Central memory CD4-positive, alpha-beta T cell (primary cell): ENCODE measurements at regions not wholly inside any gene's neighbourhood (a gene's known extent, or its start where the extent isn't known, plus 50 kb on each side); places are given as distances from the start of the nearest gene placed in this dataset.
"Not testable (repeated sequence)": the region's sequence is repeated elsewhere in the genome, so short reads cannot be mapped to it uniquely, and the experiment has no call there.

ENCODE experiments used
- DNase-seq: peaks from one replicate; pipeline ENCODE4 v3.0.0; 2022

DNA sequence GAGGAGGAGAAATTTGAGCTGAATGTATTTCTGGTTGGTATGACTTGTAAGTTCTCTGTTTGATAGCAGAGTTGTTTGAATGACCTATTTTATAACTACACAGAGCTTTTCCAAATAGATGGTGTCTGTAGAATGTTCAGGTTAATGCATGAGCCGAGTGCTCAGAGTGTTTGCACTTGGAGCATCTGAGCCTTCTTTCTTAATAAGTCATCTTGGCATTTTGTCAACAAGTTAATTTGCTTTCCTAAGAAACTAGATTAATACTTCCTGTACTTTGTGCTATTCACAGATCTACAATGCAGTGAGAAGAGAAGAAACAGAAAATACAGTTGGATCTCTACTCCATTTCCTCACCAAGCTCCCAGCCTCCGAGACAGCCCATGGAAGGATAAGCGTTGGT is 138.2 kb downstream of the PLCE1 start:
- no peak for DNase-seq

GRCh38 chr10:94133239-94133638 is 139.5 kb downstream of the PLCE1 start:
- DNase-seq, result no peak

GRCh38 chr10:94137747-94138146 is 144.0 kb downstream of the PLCE1 start:
- DNase-seq, result no peak

DNA sequence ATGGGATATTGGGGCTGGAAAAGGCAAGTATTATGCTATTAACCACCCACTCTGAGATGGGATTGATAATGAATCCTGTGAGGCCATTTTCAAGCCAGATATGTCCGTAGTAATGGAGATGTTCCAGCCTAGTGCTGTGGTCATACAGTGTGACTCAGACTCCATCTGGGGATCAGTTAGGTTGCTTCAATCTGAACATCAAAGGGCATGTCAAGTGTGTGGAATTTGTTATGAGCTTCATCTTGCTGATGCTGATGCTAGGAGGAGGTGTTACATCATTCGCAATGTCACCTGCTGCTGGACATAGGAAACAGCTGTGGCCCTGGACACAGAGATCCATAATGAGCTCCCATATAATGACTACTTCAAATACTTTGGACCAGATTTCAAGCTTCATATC is 144.7 kb downstream of the PLCE1 start:
- no peak for DNase-seq

GRCh38 chr10:94143261-94143660 is 149.5 kb downstream of the PLCE1 start:
- no peak for DNase-seq

DNA sequence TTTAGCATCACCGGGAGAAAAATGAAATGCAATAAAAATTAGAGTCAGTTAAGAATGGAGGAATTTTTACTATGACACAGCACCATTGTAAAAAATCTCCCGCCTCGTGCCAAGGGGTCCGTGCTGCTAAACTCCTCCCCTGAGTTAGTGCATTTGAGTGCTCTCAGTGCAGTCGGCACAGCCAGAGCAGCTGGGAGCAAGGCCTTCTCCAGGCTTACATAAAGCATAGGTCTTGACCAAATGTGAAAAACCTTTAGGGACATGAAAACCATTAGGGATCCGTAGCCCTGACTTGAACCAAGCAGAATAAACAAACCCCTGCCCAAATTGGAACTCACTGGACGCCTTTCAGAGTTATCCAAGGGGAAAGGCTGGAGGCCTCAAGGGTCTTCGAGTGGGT is 152.6 kb downstream of the PLCE1 start:
- DNase-seq, result no peak

DNA sequence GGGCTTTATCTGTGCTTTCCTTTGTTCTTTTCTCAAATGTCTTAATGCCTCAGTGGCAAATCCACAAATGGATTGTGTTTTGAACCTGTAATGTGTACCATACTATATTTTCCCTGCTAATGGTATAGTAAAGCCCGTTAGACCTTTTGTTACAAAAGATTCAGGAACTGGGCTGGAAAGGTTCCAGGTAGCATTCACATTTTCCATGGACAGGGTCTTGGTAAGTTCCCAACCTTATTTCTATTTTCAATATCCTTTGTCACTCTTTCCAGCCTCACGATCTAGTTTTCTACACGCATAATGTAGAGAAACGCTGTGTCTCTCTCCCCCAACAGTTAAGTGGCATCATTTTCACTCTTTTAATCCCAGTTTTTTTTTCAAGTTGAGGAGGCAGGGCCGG is 153.0 kb downstream of the PLCE1 start:
- DNase-seq, result no peak

DNA sequence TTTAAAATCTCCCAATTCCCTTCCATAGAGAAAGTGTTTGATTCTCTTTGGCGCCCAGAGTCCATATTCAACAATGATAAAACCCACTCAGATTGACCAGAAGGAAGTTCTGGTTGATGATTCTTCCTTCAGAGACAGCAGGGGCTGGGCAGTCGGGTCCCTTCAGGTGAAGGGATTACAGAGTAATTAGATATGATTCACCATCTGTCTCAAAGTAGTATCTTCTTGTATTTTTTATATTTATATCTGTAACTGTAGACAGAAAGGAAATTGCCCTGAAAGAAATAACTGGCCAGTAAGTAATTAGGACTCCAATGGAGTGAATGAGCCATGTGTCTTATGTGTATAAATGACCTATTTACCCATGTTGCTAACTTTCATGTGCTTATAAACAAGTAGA is 156.0 kb downstream of the PLCE1 start:
- DNase-seq, result no peak

DNA sequence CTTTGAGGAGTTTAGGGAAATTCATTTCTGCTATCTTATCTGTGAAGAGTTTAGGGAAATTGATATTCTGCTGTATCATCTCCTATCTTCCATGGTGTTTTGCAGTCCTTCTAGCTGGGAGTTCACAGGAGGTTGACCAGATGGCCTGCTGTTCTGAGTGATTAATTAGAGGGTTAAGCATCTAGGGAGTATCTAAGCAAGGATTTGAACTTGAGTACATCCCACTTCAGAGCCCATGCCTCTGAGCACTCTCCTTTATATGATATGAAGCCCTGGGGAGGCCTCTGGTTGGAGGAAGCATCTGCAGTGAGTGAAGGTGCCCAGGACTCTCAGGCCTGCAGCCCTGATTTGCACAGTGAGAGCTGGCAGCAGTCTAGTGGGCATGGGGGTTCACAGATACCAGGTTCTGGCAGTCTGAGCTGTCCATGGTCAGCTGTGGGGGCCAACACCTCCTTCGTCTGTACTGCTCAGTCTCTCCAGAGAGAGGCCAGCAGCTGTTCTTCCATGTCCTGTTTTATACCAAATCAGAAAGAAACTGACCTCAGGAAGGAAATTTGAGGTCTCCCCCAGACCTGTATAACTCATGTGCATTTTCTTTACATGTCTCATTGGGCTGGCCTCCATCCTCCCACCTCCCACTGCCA is 156.9 kb downstream of the PLCE1 start:
- no peak for DNase-seq

- no peak for DNase-seq
Observed at GRCh38 chr10:94155722-94156271, 162.1 kb downstream of the PLCE1 start.

DNA sequence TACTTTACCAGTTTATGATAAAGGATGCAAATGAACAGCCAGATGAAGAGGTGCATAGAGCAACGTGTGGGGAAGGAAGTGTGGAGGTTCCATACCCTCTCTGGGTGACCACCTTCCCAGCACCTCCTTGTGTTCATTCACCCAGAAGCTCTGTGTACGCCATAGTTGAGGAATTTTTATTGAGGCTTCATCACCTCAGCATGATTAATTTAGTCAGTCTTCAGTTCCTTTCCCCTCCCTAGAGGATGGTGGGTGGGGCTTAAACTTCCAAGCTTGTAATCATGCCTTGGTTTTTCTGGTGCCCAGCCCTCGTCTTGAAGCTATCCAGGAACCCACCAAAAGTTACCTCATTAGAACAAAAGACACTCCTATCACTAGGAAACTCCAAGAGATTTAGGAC is 162.7 kb downstream of the PLCE1 start:
- DNase-seq, result no peak

DNA sequence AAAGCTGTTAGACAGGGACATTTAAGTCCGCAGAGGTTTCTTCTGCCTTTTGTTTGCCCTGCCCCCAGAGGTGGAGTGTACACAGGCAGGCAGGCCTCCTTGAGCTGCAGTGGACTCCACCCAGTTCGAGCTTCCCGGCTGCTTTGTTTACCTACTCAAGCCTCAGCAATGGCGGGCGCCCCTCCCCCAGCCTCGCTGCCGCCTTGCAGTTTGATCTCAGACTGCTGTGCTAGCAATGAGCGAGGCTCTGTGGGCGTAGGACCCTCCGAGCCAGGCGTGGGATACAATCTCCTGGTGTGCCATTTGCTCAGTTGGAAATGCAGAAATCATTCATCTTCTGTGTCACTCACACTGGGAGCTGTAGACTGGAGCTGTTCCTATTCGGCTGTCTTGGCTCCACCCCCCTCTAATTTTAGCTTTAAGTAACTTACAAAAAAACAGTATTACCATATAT is 171.5 kb downstream of the PLCE1 start:
- not testable (repeated sequence) for DNase-seq

DNA sequence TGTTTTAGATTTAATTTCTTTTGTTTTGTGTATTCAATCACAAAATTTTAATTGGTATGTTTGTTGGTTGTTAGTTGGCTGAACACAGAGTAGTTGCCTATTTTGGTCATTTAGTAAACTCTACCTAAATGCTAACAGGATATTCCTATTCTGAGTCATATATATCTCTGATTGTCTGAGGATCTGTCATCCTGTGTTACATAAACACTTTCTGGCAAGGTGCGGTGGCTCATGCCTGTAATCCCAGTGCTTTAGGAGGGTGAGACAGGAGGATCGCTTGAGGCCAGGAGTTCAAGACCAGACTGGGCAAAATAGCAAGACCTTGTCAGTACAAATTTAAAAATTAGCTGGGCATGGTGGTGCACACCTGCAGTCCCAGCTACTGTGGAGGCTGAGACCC is 178.6 kb downstream of the PLCE1 start:
- no peak for DNase-seq

- no peak for DNase-seq
Observed at GRCh38 chr10:94173594-94173993, 179.9 kb downstream of the PLCE1 start.

- DNase-seq, result no peak
Observed at GRCh38 chr10:94174838-94175237, 181.1 kb downstream of the PLCE1 start.

DNA sequence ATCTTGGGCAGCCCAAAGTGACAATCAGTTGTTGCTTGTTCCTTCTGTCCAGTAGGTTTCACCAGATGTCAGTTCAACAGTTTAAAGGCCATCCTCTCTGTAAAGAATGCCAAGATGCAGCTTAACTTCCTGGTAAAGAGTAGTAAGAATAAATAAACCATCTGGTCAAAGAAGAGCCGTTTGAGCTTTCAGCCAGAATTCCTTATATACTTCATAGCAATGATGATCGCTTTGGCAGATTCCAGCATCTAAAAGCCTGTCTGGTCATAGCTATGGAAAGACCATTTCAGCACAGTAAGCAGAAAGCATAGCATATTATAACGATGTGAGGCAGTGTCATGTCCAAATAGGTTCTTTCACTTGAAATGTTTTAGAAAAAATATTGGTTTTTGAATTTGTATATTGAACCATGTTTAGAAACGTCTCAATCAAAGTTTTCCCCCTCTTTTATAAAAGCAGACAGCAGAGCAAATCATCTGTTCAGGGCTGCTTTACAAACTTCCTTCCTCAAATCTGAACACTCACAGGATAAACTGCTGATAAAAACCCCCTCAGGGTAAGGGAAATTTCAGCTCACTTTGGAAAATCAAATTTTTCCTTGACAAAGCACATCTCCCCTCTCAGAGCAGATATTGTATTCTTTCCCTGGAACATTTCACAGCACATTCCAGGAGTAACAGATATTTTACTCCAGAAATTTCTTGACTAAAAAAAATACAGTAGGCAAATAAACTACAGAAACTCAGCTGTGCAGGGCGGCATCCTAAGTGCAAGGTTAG is 184.1 kb downstream of the NOC3L start:
- DNase-seq, result no peak

- no peak for DNase-seq
Observed at GRCh38 chr10:94180576-94180975, 182.2 kb downstream of the NOC3L start.

DNA sequence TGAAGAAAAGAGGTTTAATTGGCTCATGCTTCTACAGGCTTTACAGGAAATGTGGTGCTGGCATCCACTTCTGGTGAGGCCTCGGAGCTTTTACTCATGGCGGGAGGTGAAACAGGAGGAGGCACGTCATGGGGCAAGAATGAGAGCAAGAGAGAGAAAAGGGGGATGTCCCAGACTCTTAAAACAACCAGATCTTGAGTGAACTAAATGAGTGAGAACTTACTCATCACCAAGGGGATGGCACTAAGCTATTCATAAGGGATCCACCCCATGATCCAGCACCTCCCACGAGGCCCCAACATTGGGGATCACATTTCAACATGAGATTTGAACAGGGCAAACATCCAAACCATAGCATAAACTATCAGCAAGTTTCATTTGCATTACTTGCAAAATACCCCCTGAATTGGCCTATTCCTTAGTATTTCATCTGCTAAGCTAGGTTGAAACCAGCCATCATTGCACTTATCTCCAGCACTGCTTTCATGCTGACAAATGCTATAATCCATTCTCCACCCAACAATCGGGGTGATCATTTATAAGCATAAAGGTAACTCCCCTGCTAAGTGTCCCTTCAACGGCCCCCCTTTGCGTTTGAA is 179.0 kb downstream of the NOC3L start:
- DNase-seq, result no peak

GRCh38 chr10:94186722-94187121 is 176.0 kb downstream of the NOC3L start:
- DNase-seq, result no peak

DNA sequence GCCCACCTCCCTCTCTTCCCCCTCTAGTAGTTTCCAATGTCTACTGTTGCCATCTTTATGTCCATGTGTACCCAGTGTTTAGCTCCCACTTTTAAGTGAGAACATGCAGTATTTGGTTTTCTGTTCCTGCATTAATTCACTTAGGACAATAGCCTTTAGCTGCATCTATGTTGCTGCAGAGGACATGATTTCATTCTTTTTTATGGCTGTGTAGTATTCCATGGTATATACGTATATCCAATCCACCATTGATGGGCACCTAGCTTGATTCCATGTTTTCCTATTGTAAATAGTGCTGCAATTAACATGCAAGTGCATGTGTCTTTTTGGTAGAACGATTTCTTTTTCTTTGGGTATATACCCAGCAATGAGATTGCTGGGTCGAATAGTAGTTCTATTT is 170.4 kb downstream of the NOC3L start:
- DNase-seq, result no peak

DNA sequence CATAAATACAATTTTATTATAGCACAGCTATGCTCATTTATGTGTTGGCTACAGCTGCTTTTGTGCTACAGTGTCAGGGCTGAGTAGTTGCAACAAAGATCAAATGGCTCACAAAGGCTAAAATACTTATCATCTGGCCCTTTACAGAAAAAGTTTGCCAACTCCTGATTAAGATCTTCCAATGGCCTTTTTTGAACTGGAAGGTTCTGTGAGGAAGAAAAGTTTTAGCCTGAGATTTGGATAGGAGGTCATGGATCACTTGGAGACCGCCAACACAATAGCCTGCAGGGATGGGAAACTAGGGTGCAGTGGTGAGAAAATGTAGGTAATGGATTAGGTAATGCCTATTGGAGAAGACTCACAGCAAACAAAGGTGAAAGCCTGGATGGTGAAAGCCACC is 169.8 kb downstream of the NOC3L start:
- DNase-seq, result no peak

DNA sequence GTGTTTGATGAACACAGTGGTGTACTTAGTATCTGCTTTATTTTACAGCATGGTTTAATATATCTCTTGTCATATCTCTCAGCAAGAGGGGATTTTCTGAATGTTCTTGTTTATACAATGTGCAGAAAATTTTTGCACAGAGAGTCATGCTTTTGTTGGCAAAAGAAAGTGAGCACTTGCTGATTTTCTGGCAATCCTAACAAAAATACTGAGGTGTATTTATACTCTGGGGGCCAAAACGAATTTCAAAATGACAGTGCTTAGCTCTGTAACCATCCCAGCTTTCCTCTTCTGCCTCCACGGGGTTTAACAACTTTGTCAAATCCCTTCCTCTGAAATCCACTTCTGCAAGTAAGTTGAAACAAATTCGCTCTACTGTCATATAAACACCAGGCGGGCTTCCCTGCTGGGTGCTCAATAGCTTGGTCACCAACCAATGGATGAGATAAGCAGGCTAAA is 169.2 kb downstream of the NOC3L start:
- DNase-seq, result no peak

DNA sequence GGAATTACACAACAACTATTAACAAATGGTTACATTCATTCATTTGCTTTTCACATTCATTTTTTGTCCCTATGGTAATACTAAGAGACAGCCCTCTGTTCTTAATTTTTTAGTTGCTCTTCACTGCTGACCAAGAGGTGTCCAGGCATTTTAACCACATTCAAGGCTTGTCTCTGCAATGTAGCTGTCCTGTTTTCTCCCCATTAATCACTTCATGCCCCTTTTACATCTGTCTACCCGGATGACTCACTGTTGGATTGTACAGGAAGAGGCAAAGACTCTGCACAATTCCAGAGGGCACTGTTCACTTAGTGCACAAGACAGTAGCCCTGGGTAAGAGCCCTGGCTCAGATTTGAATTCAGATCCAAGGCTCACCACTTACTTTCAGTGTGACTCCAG is 168.5 kb downstream of the NOC3L start:
- no peak for DNase-seq

DNA sequence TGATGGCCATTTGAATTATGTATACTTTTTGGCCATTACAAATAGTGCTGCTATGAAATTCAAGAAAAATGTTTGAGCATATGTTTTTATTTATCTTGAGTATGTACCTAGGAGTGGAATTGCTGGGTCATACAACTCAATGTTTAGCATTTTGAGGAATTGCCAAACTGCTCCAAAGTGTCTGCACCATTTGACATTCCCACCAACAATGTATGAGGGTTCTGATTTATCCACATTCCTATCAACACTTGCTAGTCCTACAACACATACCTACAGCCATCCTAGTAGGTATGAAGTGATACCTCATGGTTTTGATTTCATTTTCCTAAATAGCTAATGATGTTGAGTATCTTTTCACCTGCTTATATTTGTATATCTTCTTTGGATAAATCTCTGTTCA is 165.5 kb downstream of the NOC3L start:
- no peak for DNase-seq
